Activated CD8-positive, alpha-beta memory T cell treated with anti-CD3 and anti-CD28 coated beads for 36 hours (primary cell): ENCODE measurements at regions not wholly inside any gene's neighbourhood (a gene's known extent, or its start where the extent isn't known, plus 50 kb on each side); places are given as distances from the start of the nearest gene placed in this dataset.

Source experiments
- CTCF ChIA-PET: fragments of 350-600 bp; sonication (Branson Sonifier 250); formaldehyde crosslinking; loops from one replicate; lab custom pipeline; 2021; ENCODE audit warnings: antibody characterized with exemption; lab: Charles Lee
- POLR2A ChIA-PET: fragments of 350-600 bp; sonication (Branson Sonifier 250); formaldehyde crosslinking; loops from one replicate; lab custom pipeline; 2021; ENCODE audit warnings: antibody characterized with exemption; lab: Charles Lee

GRCh38 chr5:125100342-125100741 is 353.9 kb upstream of the ZNF608 start:
- ChIA-PET POLR2A (no interaction called here), CTCF (no interaction called here)

- POLR2A ChIA-PET = no interaction called here
- CTCF ChIA-PET = no interaction called here
These were observed 354.5 kb upstream of the ZNF608 start for GRCh38 chr5:125100951-125101350.

GRCh38 chr5:125103459-125103858 is 357.0 kb upstream of the ZNF608 start:
- ChIA-PET POLR2A (no interaction called here), CTCF (no interaction called here)

- POLR2A ChIA-PET = no interaction called here
- CTCF ChIA-PET = no interaction called here
These were observed 359.8 kb upstream of the ZNF608 start for GRCh38 chr5:125106271-125106670.

GRCh38 chr5:125106881-125107280 is 360.4 kb upstream of the ZNF608 start:
- ChIA-PET POLR2A (no interaction called here), CTCF (no interaction called here)

GRCh38 chr5:125109293-125109692 is 362.9 kb upstream of the ZNF608 start:
- POLR2A ChIA-PET = no interaction called here
- CTCF ChIA-PET = no interaction called here

GRCh38 chr5:125109816-125110215 is 363.4 kb upstream of the ZNF608 start:
- CTCF ChIA-PET = no interaction called here

GRCh38 chr5:125112196-125112595 is 365.8 kb upstream of the ZNF608 start:
- ChIA-PET CTCF (no interaction called here), POLR2A (no interaction called here)

More at GRCh38 chr5:125109816-125110215, 363.4 kb upstream of the ZNF608 start:
- POLR2A ChIA-PET = no interaction called here

GRCh38 chr5:125113328-125113727 is 366.9 kb upstream of the ZNF608 start:
- ChIA-PET POLR2A (no interaction called here), CTCF (no interaction called here)

- ChIA-PET POLR2A (no interaction called here), CTCF (no interaction called here)
These were observed 368.7 kb upstream of the ZNF608 start for GRCh38 chr5:125115195-125115525.

GRCh38 chr5:125117566-125117965 is 371.1 kb upstream of the ZNF608 start:
- ChIA-PET CTCF (no interaction called here), POLR2A (no interaction called here)

GRCh38 chr5:125120012-125120411 is 373.6 kb upstream of the ZNF608 start:
- CTCF ChIA-PET = no interaction called here
- POLR2A ChIA-PET = no interaction called here

GRCh38 chr5:125125031-125125823 is 378.8 kb upstream of the ZNF608 start:
- ChIA-PET POLR2A (no interaction called here), CTCF (no interaction called here)

GRCh38 chr5:125126050-125126449 is 379.6 kb upstream of the ZNF608 start:
- CTCF ChIA-PET = no interaction called here

GRCh38 chr5:125129151-125129806 is 382.8 kb upstream of the ZNF608 start:
- ChIA-PET POLR2A (no interaction called here), CTCF (no interaction called here)

More at GRCh38 chr5:125126050-125126449, 379.6 kb upstream of the ZNF608 start:
- POLR2A ChIA-PET = no interaction called here

GRCh38 chr5:125130591-125130990 is 384.2 kb upstream of the ZNF608 start:
- CTCF ChIA-PET = no interaction called here
- POLR2A ChIA-PET = no interaction called here

GRCh38 chr5:125134216-125135081 is 388.0 kb upstream of the ZNF608 start:
- CTCF ChIA-PET = no interaction called here
- POLR2A ChIA-PET = no interaction called here

GRCh38 chr5:125137535-125137934 is 391.1 kb upstream of the ZNF608 start:
- POLR2A ChIA-PET = no interaction called here
- CTCF ChIA-PET = no interaction called here

- CTCF ChIA-PET = no interaction called here
- POLR2A ChIA-PET = no interaction called here
These were observed 391.8 kb upstream of the ZNF608 start for GRCh38 chr5:125138266-125138665.

- ChIA-PET POLR2A (no interaction called here), CTCF (no interaction called here)
These were observed 393.2 kb upstream of the ZNF608 start for GRCh38 chr5:125139590-125139989.
